ENCODE measurements at regions not wholly inside any gene's neighbourhood (a gene's known extent, or its start where the extent isn't known, plus 50 kb on each side); places are given as distances from the start of the nearest gene placed in this dataset.

DNA sequence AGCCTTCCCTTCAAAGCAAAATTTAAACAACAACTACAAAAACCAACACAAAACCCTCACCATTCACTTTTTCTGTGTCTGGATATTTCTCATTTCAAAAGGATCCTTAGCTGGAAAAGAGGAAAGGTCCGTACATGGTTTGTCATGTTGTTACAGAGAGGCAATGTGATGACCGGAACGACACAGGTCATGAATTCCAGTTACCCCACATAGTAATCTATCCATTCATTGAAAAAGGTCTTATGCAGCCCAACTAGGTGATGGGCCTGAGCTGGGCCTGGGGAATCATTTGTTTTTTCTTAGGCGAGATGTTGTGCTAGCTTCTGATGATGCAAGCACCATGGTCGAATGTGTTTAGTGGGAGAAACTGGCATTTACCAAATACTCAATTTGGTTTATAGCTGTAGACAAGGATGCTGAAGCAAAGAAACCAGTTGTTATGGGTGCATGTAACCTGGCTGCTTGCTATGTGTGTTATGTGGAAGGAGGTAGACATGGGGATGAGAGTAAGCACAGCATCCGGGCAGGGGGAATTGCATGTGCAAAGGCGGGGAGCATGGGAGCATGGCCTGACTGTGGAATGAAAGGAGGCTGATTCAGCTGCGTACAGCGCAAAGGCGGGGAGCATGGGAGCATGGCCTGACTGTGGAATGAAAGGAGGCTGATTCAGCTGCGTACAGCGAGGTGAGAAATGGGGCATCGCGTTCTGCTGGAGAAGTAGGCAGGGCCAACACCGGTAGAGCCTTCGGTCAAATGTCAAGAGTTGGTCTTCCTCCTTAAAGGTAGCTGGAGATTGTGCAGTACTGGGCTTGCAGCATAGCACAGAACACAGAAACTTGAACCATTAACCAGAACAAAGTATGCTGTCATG lies 269.7 kb upstream of the MAF start:
- TF ChIP-seq, protein P1, sequence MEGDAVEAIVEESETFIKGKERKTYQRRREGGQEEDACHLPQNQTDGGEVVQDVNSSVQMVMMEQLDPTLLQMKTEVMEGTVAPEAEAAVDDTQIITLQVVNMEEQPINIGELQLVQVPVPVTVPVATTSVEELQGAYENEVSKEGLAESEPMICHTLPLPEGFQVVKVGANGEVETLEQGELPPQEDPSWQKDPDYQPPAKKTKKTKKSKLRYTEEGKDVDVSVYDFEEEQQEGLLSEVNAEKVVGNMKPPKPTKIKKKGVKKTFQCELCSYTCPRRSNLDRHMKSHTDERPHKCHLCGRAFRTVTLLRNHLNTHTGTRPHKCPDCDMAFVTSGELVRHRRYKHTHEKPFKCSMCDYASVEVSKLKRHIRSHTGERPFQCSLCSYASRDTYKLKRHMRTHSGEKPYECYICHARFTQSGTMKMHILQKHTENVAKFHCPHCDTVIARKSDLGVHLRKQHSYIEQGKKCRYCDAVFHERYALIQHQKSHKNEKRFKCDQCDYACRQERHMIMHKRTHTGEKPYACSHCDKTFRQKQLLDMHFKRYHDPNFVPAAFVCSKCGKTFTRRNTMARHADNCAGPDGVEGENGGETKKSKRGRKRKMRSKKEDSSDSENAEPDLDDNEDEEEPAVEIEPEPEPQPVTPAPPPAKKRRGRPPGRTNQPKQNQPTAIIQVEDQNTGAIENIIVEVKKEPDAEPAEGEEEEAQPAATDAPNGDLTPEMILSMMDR (conservative IDR thresholded peaks at IDR 0.05): no peak
- H3K4me3 Mint-ChIP-seq: no peak overlapping the region
- H3K36me3 Mint-ChIP-seq (ENCODE audit: low read depth): no peaks in the 10 kb centered on the region
- Histone ChIP-seq H3K27me3 (ENCODE audit: control insufficient read depth, insufficient read depth, low read length, poor library complexity, severe bottlenecking) (peaks cover 32% of the 10 kb centered on the region), H3K9ac (ENCODE audit: extremely low read depth, low read length, poor library complexity, severe bottlenecking) (no peak overlapping the region), H3K36me3 (ENCODE audit: control insufficient read depth, insufficient read depth, low read length) (no peaks in the 10 kb centered on the region), H3K27ac (ENCODE audit: low read depth, low read length) (no peak overlapping the region), H3K4me1 (ENCODE audit: control insufficient read depth, insufficient read depth, low read length) (no peaks in the 10 kb centered on the region), H3K4me3 (ENCODE audit: low read length) (no peak overlapping the region), H3K9me3 (ENCODE audit: control insufficient read depth, low read length) (no peaks in the 10 kb centered on the region)
- no peak overlapping the region for H3K27ac Mint-ChIP-seq
- no peak for DNase-seq
- WGBS, 2 experiments (ENCODE audit: insufficient coverage in 1 of 2, insufficient read length in 1 of 2): 89 to 96% methylated on average over 8 to 16 of the region's 16 CpGs
- peaks cover 22% of the 10 kb centered on the region for H3K27me3 Mint-ChIP-seq (ENCODE audit: insufficient read depth)
- H3K4me1 Mint-ChIP-seq: peaks cover 7% of the 10 kb centered on the region
- H3K9me3 Mint-ChIP-seq: no peaks in the 10 kb centered on the region

DNA sequence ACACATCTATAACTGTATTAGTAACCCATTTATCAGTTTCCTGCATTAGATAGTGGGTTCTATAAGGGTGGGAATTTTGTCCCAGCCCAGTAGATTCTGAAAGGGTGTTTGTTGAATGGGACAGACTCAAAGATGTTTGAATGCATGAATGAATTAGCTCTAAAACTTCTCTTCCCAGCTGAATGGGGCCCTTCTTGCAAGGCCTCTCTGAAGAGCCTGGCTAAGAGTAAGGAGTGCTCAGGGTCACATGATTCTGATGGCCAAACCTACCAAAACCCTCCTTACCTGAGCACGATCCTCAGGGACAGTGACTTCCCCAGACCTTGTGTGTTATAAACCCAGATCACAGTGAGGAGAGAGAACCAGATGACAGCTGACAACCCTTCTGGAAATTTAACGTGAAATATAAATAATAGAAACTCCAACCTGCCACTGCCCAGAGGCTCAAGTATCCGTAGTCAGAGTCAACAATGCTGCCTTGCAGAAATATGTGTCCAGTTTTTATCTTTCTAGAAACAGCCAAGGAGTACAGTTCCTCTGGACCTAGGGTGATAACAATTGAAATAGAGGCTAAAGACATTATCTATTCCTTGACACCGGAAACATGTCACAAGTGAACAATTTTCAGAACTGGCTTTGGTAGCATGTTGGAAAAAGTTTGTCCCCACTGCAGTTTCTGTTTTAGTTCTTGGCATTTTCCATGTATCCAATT lies 268.9 kb upstream of the MAF start:
- Histone ChIP-seq H3K9ac (ENCODE audit: extremely low read depth, low read length, poor library complexity, severe bottlenecking) (no peak overlapping the region), H3K9me3 (ENCODE audit: control insufficient read depth, low read length) (no peaks in the 10 kb centered on the region), H3K4me3 (ENCODE audit: low read length) (no peak overlapping the region), H3K36me3 (ENCODE audit: control insufficient read depth, insufficient read depth, low read length) (no peaks in the 10 kb centered on the region), H3K27ac (ENCODE audit: low read depth, low read length) (no peak overlapping the region), H3K27me3 (ENCODE audit: control insufficient read depth, insufficient read depth, low read length, poor library complexity, severe bottlenecking) (peaks cover 32% of the 10 kb centered on the region), H3K4me1 (ENCODE audit: control insufficient read depth, insufficient read depth, low read length) (no peaks in the 10 kb centered on the region)
- WGBS, 2 experiments (ENCODE audit: insufficient coverage in 1 of 2, insufficient read length in 1 of 2): 88 to 90% methylated on average over 2 to 4 of the region's 4 CpGs
- DNase-seq: no peak
- H3K9me3 Mint-ChIP-seq: no peaks in the 10 kb centered on the region
- peaks cover 6% of the 10 kb centered on the region for H3K4me1 Mint-ChIP-seq
- peaks cover 22% of the 10 kb centered on the region for H3K27me3 Mint-ChIP-seq (ENCODE audit: insufficient read depth)
- no peak overlapping the region for H3K4me3 Mint-ChIP-seq
- no peak overlapping the region for H3K27ac Mint-ChIP-seq
- H3K36me3 Mint-ChIP-seq (ENCODE audit: low read depth): no peaks in the 10 kb centered on the region
- TF ChIP-seq, protein P1 (conservative IDR thresholded peaks at IDR 0.05): no peak

DNA sequence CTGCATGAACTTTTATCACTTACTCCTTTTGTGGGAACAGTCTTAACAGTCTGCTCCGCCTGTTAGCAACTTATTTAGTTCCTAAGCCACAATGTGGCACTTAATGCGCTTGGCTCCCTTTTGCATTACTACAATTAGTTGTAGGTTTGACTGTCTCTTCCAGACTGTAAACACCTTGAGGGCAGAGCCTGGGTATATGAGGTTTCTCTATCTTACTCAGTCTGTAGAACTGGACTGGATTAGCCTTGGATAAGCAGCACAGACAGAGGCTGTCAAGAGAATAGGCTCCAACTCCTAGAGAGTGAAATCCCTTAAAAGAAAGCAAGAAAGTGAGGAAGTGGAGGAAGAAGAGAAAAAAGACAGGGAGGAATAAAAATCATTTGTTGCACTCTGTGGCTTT lies 268.3 kb upstream of the MAF start:
- no peaks in the 10 kb centered on the region for H3K36me3 Mint-ChIP-seq (ENCODE audit: low read depth)
- H3K27ac ChIP-seq (ENCODE audit: low read depth, low read length): no peak overlapping the region
- no peaks in the 10 kb centered on the region for H3K9me3 Mint-ChIP-seq
- H3K27me3 ChIP-seq (ENCODE audit: control insufficient read depth, insufficient read depth, low read length, poor library complexity, severe bottlenecking): peaks cover 32% of the 10 kb centered on the region
- DNase-seq: no peak
- no peaks in the 10 kb centered on the region for H3K36me3 ChIP-seq (ENCODE audit: control insufficient read depth, insufficient read depth, low read length)
- H3K9ac ChIP-seq (ENCODE audit: extremely low read depth, low read length, poor library complexity, severe bottlenecking): no peak overlapping the region
- H3K27ac Mint-ChIP-seq: no peak overlapping the region
- H3K9me3 ChIP-seq (ENCODE audit: control insufficient read depth, low read length): no peaks in the 10 kb centered on the region
- H3K4me3 ChIP-seq (ENCODE audit: low read length): no peak overlapping the region
- H3K4me1 ChIP-seq (ENCODE audit: control insufficient read depth, insufficient read depth, low read length): no peaks in the 10 kb centered on the region
- no peak overlapping the region for H3K4me3 Mint-ChIP-seq
- H3K4me1 Mint-ChIP-seq: peaks cover 6% of the 10 kb centered on the region
- peaks cover 22% of the 10 kb centered on the region for H3K27me3 Mint-ChIP-seq (ENCODE audit: insufficient read depth)
- WGBS, 2 experiments (ENCODE audit: insufficient coverage in 1 of 2, insufficient read length in 1 of 2): 95% methylated on average over 2 of the region's 2 CpGs; no CpG with 5 or more reads in 1 of the 2 experiments
- TF ChIP-seq, protein P1 (conservative IDR thresholded peaks at IDR 0.05): no peak
